Neuron (in vitro differentiated cells): ENCODE measurements at regions not wholly inside any gene's neighbourhood (a gene's known extent, or its start where the extent isn't known, plus 50 kb on each side); places are given as distances from the start of the nearest gene placed in this dataset.
A peak's percentile ranks its signal among the peaks of the same experiment; 100 is the strongest.

ENCODE experiments used
- H2AFZ ChIP-seq: one replicate; pipeline ENCODE4 v1.6.1; 2013; ENCODE audit warnings: low read depth, mild to moderate bottlenecking, inconsistent platforms, low read length, moderate library complexity
- H3K27me3 ChIP-seq: one replicate; pipeline ENCODE4 v1.6.1; 2013; ENCODE audit warnings: low read length; ENCODE audit not compliant: insufficient read depth
- H3K36me3 ChIP-seq: one replicate; pipeline ENCODE4 v1.6.1; 2013; ENCODE audit warnings: low read length; ENCODE audit not compliant: insufficient read depth
- H3K4me1 ChIP-seq: one replicate; pipeline ENCODE4 v1.6.1; 2013; ENCODE audit warnings: low read length; ENCODE audit not compliant: insufficient read depth
- H3K4me3 ChIP-seq: 2 replicates; pipeline ENCODE4 v1.5.1; 2013; ENCODE audit warnings: mild to moderate bottlenecking, low read length, moderate library complexity
- H3K9me3 ChIP-seq: one replicate; pipeline ENCODE4 v1.6.1; 2013; ENCODE audit warnings: low read length

GRCh38 chr1:88293691-88294190 is 390.3 kb upstream of the PKN2 start:
- Histone ChIP-seq H3K27me3 (no peaks in the 10 kb centered on the region), H3K36me3 (no peaks in the 10 kb centered on the region), H3K9me3 (no peaks in the 10 kb centered on the region), H3K4me3 (no peak overlapping the region), H3K4me1 (peaks cover 5% of the 10 kb centered on the region), H2AFZ (no peak overlapping the region)

GRCh38 chr1:88296227-88296626 is 387.8 kb upstream of the PKN2 start:
- Histone ChIP-seq H2AFZ (peak overlapping the region; percentile 65), H3K4me1 (peaks cover 5% of the 10 kb centered on the region), H3K9me3 (no peaks in the 10 kb centered on the region), H3K4me3 (no peak overlapping the region), H3K36me3 (no peaks in the 10 kb centered on the region), H3K27me3 (no peaks in the 10 kb centered on the region)

- no peaks in the 10 kb centered on the region for H3K36me3 ChIP-seq
- no peaks in the 10 kb centered on the region for H3K9me3 ChIP-seq
- peaks cover 5% of the 10 kb centered on the region for H3K4me1 ChIP-seq
- no peaks in the 10 kb centered on the region for H3K27me3 ChIP-seq
- peak overlapping the region; percentile 65 for H2AFZ ChIP-seq
- no peak overlapping the region for H3K4me3 ChIP-seq
Measured at GRCh38 chr1:88296642-88297041, 387.4 kb upstream of the PKN2 start.

- H3K27me3 ChIP-seq = no peaks in the 10 kb centered on the region
- H2AFZ ChIP-seq = no peak overlapping the region
- no peak overlapping the region for H3K4me3 ChIP-seq
- H3K9me3 ChIP-seq = no peaks in the 10 kb centered on the region
- H3K4me1 ChIP-seq = peaks cover 5% of the 10 kb centered on the region
- H3K36me3 ChIP-seq = no peaks in the 10 kb centered on the region
Measured at GRCh38 chr1:88298506-88298905, 385.6 kb upstream of the PKN2 start.

GRCh38 chr1:88300752-88301263 is 383.3 kb upstream of the PKN2 start:
- Histone ChIP-seq H3K4me1 (peaks cover 5% of the 10 kb centered on the region), H3K27me3 (no peaks in the 10 kb centered on the region), H2AFZ (no peak overlapping the region), H3K9me3 (no peaks in the 10 kb centered on the region), H3K4me3 (no peak overlapping the region), H3K36me3 (no peaks in the 10 kb centered on the region)

GRCh38 chr1:88302843-88303486 is 381.1 kb upstream of the PKN2 start:
- Histone ChIP-seq H3K27me3 (no peaks in the 10 kb centered on the region), H3K36me3 (no peaks in the 10 kb centered on the region), H2AFZ (no peak overlapping the region), H3K9me3 (no peaks in the 10 kb centered on the region), H3K4me3 (no peak overlapping the region), H3K4me1 (no peaks in the 10 kb centered on the region)

GRCh38 chr1:88311265-88311664 is 372.8 kb upstream of the PKN2 start:
- Histone ChIP-seq H3K9me3 (no peaks in the 10 kb centered on the region), H3K36me3 (no peaks in the 10 kb centered on the region), H3K27me3 (no peaks in the 10 kb centered on the region), H3K4me1 (no peaks in the 10 kb centered on the region), H3K4me3 (no peak overlapping the region), H2AFZ (no peak overlapping the region)

- Histone ChIP-seq H3K4me1 (no peaks in the 10 kb centered on the region), H3K27me3 (no peaks in the 10 kb centered on the region), H3K4me3 (no peak overlapping the region), H3K36me3 (no peaks in the 10 kb centered on the region), H2AFZ (no peak overlapping the region), H3K9me3 (no peaks in the 10 kb centered on the region)
Measured at GRCh38 chr1:88311907-88312306, 372.2 kb upstream of the PKN2 start.

GRCh38 chr1:88317396-88317795 is 366.7 kb upstream of the PKN2 start:
- no peaks in the 10 kb centered on the region for H3K4me1 ChIP-seq
- no peaks in the 10 kb centered on the region for H3K27me3 ChIP-seq
- H2AFZ ChIP-seq = no peak overlapping the region
- H3K36me3 ChIP-seq = no peaks in the 10 kb centered on the region
- no peaks in the 10 kb centered on the region for H3K9me3 ChIP-seq
- H3K4me3 ChIP-seq = no peak overlapping the region

- H3K27me3 ChIP-seq = no peaks in the 10 kb centered on the region
- H3K4me3 ChIP-seq = no peak overlapping the region
- H2AFZ ChIP-seq = no peak overlapping the region
- no peaks in the 10 kb centered on the region for H3K36me3 ChIP-seq
- no peaks in the 10 kb centered on the region for H3K4me1 ChIP-seq
- no peaks in the 10 kb centered on the region for H3K9me3 ChIP-seq
Measured at GRCh38 chr1:88318740-88319139, 365.3 kb upstream of the PKN2 start.

GRCh38 chr1:88320291-88320690 is 363.8 kb upstream of the PKN2 start:
- no peak overlapping the region for H3K4me3 ChIP-seq
- no peaks in the 10 kb centered on the region for H3K36me3 ChIP-seq
- no peaks in the 10 kb centered on the region for H3K9me3 ChIP-seq
- H2AFZ ChIP-seq = no peak overlapping the region
- no peaks in the 10 kb centered on the region for H3K4me1 ChIP-seq
- no peaks in the 10 kb centered on the region for H3K27me3 ChIP-seq

- Histone ChIP-seq H3K4me1 (no peaks in the 10 kb centered on the region), H3K9me3 (no peaks in the 10 kb centered on the region), H2AFZ (no peak overlapping the region), H3K27me3 (no peaks in the 10 kb centered on the region), H3K4me3 (no peak overlapping the region), H3K36me3 (no peaks in the 10 kb centered on the region)
Measured at GRCh38 chr1:88321706-88322105, 362.4 kb upstream of the PKN2 start.

GRCh38 chr1:88324899-88325298 is 359.2 kb upstream of the PKN2 start:
- Histone ChIP-seq H3K4me1 (peaks cover 9% of the 10 kb centered on the region), H3K9me3 (no peaks in the 10 kb centered on the region), H2AFZ (no peak overlapping the region), H3K4me3 (no peak overlapping the region), H3K27me3 (no peaks in the 10 kb centered on the region), H3K36me3 (no peaks in the 10 kb centered on the region)
